GM12865 (cell line): ENCODE measurements at regions not wholly inside any gene's neighbourhood (a gene's known extent, or its start where the extent isn't known, plus 50 kb on each side); places are given as distances from the start of the nearest gene placed in this dataset.

Experiments used
- DNase-seq: peaks from one replicate; pipeline ENCODE4 v3.0.0; 2010; ENCODE audit warnings: low read depth
- H3K4me3 ChIP-seq: 2 replicates; pipeline ENCODE4 v1.5.1; 2011; ENCODE audit warnings: mild to moderate bottlenecking, low read depth, low read length, control low read depth
- CTCF ChIP-seq: IDR thresholded peaks from 2 replicates; pipeline ENCODE4 v1.5.1; 2011; ENCODE audit warnings: low read length, control low read depth, low read depth, inconsistent platforms; ENCODE audit not compliant: insufficient read depth; ENCODE audit errors: missing control alignments

GRCh38 chr2:88859461-88859860 lies 168.0 kb downstream of the RPIA start:
- H3K4me3 ChIP-seq, result no peak overlapping the region
- no peak for TF ChIP-seq CTCF
- DNase-seq, result no peak

- H3K4me3 ChIP-seq, result no peak overlapping the region
- no peak for DNase-seq
- TF ChIP-seq CTCF, result no peak
These were observed 169.1 kb downstream of the RPIA start for GRCh38 chr2:88860421-88861075.

GRCh38 chr2:88865801-88866371 lies 174.4 kb downstream of the RPIA start:
- DNase-seq, result peak; percentile 45
- peak overlapping the region; percentile 21 for H3K4me3 ChIP-seq
- no peak for TF ChIP-seq CTCF

- H3K4me3 ChIP-seq, result no peak overlapping the region
These were observed 175.3 kb downstream of the RPIA start for GRCh38 chr2:88866756-88867155.

GRCh38 chr2:88868861-88869260 lies 177.4 kb downstream of the RPIA start:
- H3K4me3 ChIP-seq, result no peak overlapping the region
- no peak for TF ChIP-seq CTCF
- no peak for DNase-seq

More at GRCh38 chr2:88866756-88867155, 175.3 kb downstream of the RPIA start:
- no peak for DNase-seq
- no peak for TF ChIP-seq CTCF

- no peak overlapping the region for H3K4me3 ChIP-seq
- DNase-seq, result no peak
- no peak for TF ChIP-seq CTCF
These were observed 178.9 kb downstream of the RPIA start for GRCh38 chr2:88870267-88870839.
